HFFc6 (cell line): ENCODE measurements at regions not wholly inside any gene's neighbourhood (a gene's known extent, or its start where the extent isn't known, plus 50 kb on each side); places are given as distances from the start of the nearest gene placed in this dataset.

Source experiments
- DNase-seq: peaks from one replicate; pipeline ENCODE4 v3.0.0-alpha.2; 2018
- H3K27ac Mint-ChIP-seq: 2 replicates; pipeline ENCODE4 v1.8.0; 2020; ENCODE audit warnings: mild to moderate bottlenecking, mixed read lengths
- H3K27me3 Mint-ChIP-seq: 2 replicates; pipeline ENCODE4 v1.8.0; 2021; ENCODE audit warnings: mild to moderate bottlenecking, moderate library complexity, mixed read lengths; ENCODE audit not compliant: insufficient read depth
- H3K36me3 Mint-ChIP-seq: 2 replicates; pipeline ENCODE4 v1.8.0; 2021; ENCODE audit warnings: low read depth, mixed read lengths
- H3K4me1 Mint-ChIP-seq: 2 replicates; pipeline ENCODE4 v1.8.0; 2020; ENCODE audit warnings: low read depth, mixed read lengths
- H3K4me3 Mint-ChIP-seq: 2 replicates; pipeline ENCODE4 v1.8.0; 2020; ENCODE audit warnings: mild to moderate bottlenecking, moderate library complexity, mixed read lengths
- H3K9me3 Mint-ChIP-seq: 2 replicates; pipeline ENCODE4 v1.8.0; 2020; ENCODE audit warnings: mild to moderate bottlenecking, mixed read lengths
- CTCF ChIP-seq: fragments of 200-600 bp; sonication (generic); IDR thresholded peaks from 2 replicates; pipeline ENCODE4 v1.5.0; 2021; ENCODE audit warnings: antibody characterized with exemption, mild to moderate bottlenecking

GRCh38 chr6:40755749-40756452 lies 168.7 kb upstream of the LRFN2 start:
- H3K4me1 Mint-ChIP-seq: peaks cover 7% of the 10 kb centered on the region; the same call in 1 of the 2 replicates
- no peak overlapping the region for H3K27ac Mint-ChIP-seq
- H3K27me3 Mint-ChIP-seq: peaks cover 23% of the 10 kb centered on the region
- H3K4me3 Mint-ChIP-seq: no peak overlapping the region
- no peak for DNase-seq
- no peaks in the 10 kb centered on the region for H3K9me3 Mint-ChIP-seq
- TF ChIP-seq CTCF: no peak
- H3K36me3 Mint-ChIP-seq: no peaks in the 10 kb centered on the region

GRCh38 chr6:40755046-40755681 lies 168.0 kb upstream of the LRFN2 start:
- Mint-ChIP-seq H3K4me1 (peaks cover 7% of the 10 kb centered on the region; the same call in 1 of the 2 replicates), H3K36me3 (no peaks in the 10 kb centered on the region), H3K27ac (no peak overlapping the region), H3K4me3 (no peak overlapping the region), H3K9me3 (no peaks in the 10 kb centered on the region), H3K27me3 (peaks cover 23% of the 10 kb centered on the region)
- TF ChIP-seq CTCF: no peak
- DNase-seq: no peak

- H3K4me1 Mint-ChIP-seq: peaks cover 7% of the 10 kb centered on the region; the same call in 1 of the 2 replicates
- no peak for TF ChIP-seq CTCF
- no peak overlapping the region for H3K4me3 Mint-ChIP-seq
- peaks cover 27% of the 10 kb centered on the region for H3K27me3 Mint-ChIP-seq
- no peak for DNase-seq
- no peak overlapping the region for H3K27ac Mint-ChIP-seq
- H3K36me3 Mint-ChIP-seq: no peaks in the 10 kb centered on the region
- no peaks in the 10 kb centered on the region for H3K9me3 Mint-ChIP-seq
These were observed 167.4 kb upstream of the LRFN2 start for GRCh38 chr6:40754461-40755045.

GRCh38 chr6:40753675-40754448 lies 166.7 kb upstream of the LRFN2 start:
- DNase-seq: no peak
- peaks cover 7% of the 10 kb centered on the region; the same call in 1 of the 2 replicates for H3K4me1 Mint-ChIP-seq
- no peak for TF ChIP-seq CTCF
- no peaks in the 10 kb centered on the region for H3K36me3 Mint-ChIP-seq
- no peak overlapping the region for H3K4me3 Mint-ChIP-seq
- H3K27ac Mint-ChIP-seq: no peak overlapping the region
- peaks cover 29% of the 10 kb centered on the region for H3K27me3 Mint-ChIP-seq
- H3K9me3 Mint-ChIP-seq: no peaks in the 10 kb centered on the region

- no peak for TF ChIP-seq CTCF
- DNase-seq: no peak
- no peaks in the 10 kb centered on the region for H3K9me3 Mint-ChIP-seq
- H3K27me3 Mint-ChIP-seq: peaks cover 28% of the 10 kb centered on the region
- H3K27ac Mint-ChIP-seq: no peak overlapping the region
- peaks cover 7% of the 10 kb centered on the region; the same call in 1 of the 2 replicates for H3K4me1 Mint-ChIP-seq
- no peak overlapping the region for H3K4me3 Mint-ChIP-seq
- H3K36me3 Mint-ChIP-seq: no peaks in the 10 kb centered on the region
These were observed 165.9 kb upstream of the LRFN2 start for GRCh38 chr6:40753048-40753447.
